ENCODE measurements at regions not wholly inside any gene's neighbourhood (a gene's known extent, or its start where the extent isn't known, plus 50 kb on each side); places are given as distances from the start of the nearest gene placed in this dataset.
A peak's percentile ranks its signal among the peaks of the same experiment; 100 is the strongest.

DNA sequence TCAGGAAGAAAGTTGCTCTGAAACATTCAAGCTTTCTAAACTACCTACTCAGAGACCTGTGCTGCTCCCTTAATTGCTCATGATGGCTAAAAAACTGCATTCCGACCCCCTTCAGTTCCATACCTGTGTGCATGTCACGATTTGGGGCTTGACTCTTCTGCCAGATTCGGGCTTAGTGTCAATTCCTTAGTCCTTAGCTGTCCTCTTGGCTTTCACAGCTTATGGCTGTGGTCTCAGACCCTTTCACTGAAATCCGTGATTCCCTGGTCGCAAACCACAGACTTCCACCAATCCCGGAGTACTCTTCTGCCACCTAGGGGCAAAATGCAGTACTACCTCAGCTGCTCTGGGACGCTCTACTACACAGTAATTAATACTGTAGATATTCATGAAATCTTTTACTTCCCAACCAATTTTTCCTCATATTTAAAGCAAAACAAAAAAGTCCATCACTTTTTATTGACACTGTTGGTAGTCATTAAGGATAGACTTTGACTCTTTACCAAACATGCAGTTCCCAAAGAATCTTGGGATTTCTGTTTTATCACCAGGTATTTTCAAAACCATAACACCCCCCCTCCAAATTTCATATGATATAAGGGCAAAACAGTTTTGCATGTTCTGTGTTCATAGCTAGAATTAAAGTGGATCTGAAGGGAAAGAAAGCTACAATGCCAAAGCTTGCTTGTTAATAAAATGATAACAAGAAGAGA is 617.4 kb downstream of the SLCO4C1 start:
- TF ChIP-seq CTCF (IDR thresholded peaks at IDR 0.05) = peak; percentile 67 to 92 (median 81)
- no peak for TF ChIP-seq POLR2A (IDR thresholded peaks at IDR 0.05)
